Astrocyte of the cerebellum (primary cell): ENCODE measurements at regions not wholly inside any gene's neighbourhood (a gene's known extent, or its start where the extent isn't known, plus 50 kb on each side); places are given as distances from the start of the nearest gene placed in this dataset.
A peak's percentile ranks its signal among the peaks of the same experiment; 100 is the strongest.

ENCODE experiments used
- DNase-seq: peaks from one replicate; pipeline ENCODE4 v3.0.0-alpha.2; 2011; ENCODE audit warnings: low read depth
- H3K4me3 ChIP-seq: 2 replicates; pipeline ENCODE4 v1.5.1; 2011; ENCODE audit warnings: mild to moderate bottlenecking, low read depth, low read length, moderate library complexity
- in situ Hi-C: cut with HindIII; loops from 2 replicates; pipeline ENCODE4 v1.10.0; 2017; ENCODE audit warnings: low sequenced_read_pairs
- TF ChIP-seq, protein P1 (sequence below): IDR thresholded peaks from 2 replicates; pipeline ENCODE4 v1.5.1; 2012; ENCODE audit warnings: low read length, low read depth, moderate library complexity, mild to moderate bottlenecking; ENCODE audit errors: missing control alignments

DNA sequence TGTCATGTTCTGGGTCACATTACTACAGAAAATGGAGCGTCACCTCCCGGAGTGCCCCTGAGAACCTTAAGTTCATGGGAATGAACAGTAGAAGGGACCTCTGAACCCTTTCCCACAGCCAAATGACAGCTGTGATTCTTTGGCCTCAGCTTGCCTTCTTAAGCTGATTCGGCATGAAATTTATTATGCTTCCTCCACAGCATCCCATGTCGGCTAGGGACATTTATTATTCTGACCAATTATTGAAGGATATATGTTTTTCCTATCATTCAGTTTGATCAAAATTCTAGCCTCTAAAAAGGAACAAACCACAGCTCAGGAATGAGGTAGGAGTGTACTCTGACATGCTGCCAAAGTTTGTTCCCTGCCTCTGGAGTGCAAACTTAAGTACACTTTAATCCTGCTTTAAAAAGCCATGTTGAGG is 440.6 kb downstream of the CETN3 start:
- TF ChIP-seq, protein P1, sequence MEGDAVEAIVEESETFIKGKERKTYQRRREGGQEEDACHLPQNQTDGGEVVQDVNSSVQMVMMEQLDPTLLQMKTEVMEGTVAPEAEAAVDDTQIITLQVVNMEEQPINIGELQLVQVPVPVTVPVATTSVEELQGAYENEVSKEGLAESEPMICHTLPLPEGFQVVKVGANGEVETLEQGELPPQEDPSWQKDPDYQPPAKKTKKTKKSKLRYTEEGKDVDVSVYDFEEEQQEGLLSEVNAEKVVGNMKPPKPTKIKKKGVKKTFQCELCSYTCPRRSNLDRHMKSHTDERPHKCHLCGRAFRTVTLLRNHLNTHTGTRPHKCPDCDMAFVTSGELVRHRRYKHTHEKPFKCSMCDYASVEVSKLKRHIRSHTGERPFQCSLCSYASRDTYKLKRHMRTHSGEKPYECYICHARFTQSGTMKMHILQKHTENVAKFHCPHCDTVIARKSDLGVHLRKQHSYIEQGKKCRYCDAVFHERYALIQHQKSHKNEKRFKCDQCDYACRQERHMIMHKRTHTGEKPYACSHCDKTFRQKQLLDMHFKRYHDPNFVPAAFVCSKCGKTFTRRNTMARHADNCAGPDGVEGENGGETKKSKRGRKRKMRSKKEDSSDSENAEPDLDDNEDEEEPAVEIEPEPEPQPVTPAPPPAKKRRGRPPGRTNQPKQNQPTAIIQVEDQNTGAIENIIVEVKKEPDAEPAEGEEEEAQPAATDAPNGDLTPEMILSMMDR, result no peak
- in situ Hi-C loops, result no loop called here
- peak; percentile 51 for DNase-seq
- H3K4me3 ChIP-seq, result no peak overlapping the region

DNA sequence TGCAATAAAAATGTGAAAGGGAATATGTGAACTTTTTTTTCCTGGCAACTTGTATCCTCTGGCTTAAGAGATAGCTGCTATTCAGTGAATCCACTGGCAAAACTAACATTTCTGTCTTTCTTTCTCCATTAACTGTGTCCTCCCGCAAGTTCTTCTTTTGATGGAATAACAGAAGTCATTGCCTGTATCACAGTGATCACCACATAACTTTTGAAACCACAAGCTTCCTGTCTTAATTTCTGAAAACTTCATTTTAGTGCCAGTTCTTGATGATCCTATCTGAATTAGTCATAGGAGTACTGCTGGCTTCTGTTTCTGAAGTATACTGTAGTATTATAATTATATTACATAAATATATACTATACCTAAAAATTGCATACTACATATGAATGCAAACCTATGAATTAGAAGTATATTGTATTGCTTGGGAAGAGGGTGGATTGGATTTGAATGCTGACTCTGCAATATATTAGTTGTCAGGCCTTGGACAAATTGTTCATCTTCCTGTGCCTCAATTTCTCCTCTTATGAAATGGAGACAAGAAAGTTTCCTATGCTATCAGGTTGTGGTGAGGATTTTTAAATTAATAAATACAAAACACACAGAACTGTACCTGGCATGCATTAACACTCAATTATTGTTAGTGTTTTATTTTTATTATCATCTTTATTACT is 441.6 kb downstream of the CETN3 start:
- in situ Hi-C loops, result no loop called here
- no peak overlapping the region for H3K4me3 ChIP-seq
- DNase-seq, result peak; percentile 47
- TF ChIP-seq, protein P1, result no peak

DNA sequence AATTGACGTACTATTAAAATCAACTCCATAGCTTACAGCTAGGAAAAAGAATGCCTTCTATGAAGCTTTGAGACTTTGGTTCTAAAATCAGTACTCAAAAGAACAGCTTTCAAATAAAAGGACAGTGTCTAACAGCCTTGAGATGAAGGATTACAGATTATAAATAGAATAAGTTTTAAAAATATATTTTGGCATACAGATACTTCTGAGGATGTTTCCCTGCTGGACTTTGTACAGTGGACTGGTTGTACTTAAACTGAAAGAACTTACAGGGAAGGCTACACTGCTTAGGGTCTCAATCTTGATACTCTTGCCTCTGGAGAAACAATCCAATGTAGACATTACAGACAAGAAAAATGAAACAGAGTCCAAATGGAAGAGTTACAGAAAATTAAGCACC is 452.7 kb downstream of the CETN3 start:
- in situ Hi-C loops, result no loop called here
- no peak for DNase-seq
- H3K4me3 ChIP-seq, result no peak overlapping the region
- TF ChIP-seq, protein P1, result no peak

DNA sequence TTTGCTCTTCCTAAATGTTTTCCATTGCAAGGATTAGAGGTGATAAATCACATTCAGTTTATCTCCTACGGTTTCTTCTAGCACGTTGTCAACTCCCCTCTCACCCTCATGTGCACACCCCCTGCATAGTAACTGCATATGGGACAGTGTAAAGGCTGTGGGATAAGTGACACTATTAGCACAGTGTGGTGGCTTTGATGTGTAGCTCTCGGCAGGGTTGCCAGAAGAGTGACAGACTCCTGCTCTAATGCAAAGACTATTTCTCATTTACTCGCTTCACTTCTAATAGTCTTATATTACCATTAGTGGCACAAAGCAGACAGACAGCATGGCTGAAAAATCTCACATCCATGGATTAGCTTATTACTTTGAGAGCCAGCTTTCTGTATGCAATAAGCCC is 454.6 kb downstream of the CETN3 start:
- DNase-seq, result no peak
- in situ Hi-C loops, result no loop called here
- H3K4me3 ChIP-seq, result no peak overlapping the region
- TF ChIP-seq, protein P1, result no peak

DNA sequence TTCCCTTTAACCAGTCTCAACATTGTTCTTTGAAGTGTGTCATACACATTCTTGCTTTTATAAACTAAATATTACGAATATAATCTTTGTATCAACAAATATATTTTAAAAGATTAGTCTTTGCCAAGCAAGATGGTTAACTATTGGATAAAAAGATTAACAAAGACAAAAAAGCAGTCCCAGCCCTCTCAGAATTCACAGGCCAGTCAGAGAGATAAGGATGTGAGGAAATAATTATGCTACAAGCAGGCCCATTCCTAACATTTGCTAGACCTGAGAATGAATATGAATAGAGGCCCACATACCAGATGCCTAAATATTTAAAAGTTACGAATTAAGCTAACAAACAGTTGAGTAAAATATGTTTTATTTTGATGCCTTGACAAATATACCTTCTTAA is 457.7 kb downstream of the CETN3 start:
- in situ Hi-C loops, result no loop called here
- DNase-seq, result no peak
- TF ChIP-seq, protein P1, result no peak

DNA sequence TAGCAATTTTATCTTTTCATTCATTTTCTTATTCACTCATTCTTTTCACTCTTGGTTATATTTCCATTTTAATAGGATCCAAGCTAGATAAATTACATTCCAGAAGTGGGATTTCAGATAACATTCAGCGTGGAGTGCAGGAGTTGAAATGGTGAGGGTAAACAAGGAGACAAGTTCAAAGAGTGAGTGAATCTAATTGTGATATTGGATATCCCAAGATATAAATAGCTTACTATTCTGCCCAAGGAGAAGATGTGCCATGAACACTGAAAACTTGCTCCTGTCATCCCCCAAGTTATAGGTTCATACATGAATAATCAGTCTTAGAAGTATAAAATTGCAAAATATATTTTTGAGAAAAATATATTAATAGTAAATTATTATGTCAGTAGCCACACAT is 459.3 kb downstream of the CETN3 start:
- H3K4me3 ChIP-seq, result no peak overlapping the region
- in situ Hi-C loops, result no loop called here
- TF ChIP-seq, protein P1, result no peak
- DNase-seq, result no peak

More for the DNA sequence above, 457.7 kb downstream of the CETN3 start:
- H3K4me3 ChIP-seq, result no peak overlapping the region
